Erythroblast (primary cell): ENCODE measurements at regions not wholly inside any gene's neighbourhood (a gene's known extent, or its start where the extent isn't known, plus 50 kb on each side); places are given as distances from the start of the nearest gene placed in this dataset.

ENCODE experiments used
- GATA1 ChIP-seq: IDR thresholded peaks from 2 replicates; pipeline ENCODE4 v1.6.1; 2011; ENCODE audit warnings: low read depth, mild to moderate bottlenecking, control low read depth, low read length, moderate library complexity
- POLR2A ChIP-seq: IDR thresholded peaks from 2 replicates; pipeline ENCODE4 v1.6.1; 2011; ENCODE audit warnings: mild to moderate bottlenecking, low read length

GRCh38 chr7:45999541-45999940 lies 78.5 kb upstream of the IGFBP3 start:
- TF ChIP-seq POLR2A (no peak), GATA1 (no peak)
